Endothelial cell of umbilical vein (primary cell): ENCODE measurements at regions not wholly inside any gene's neighbourhood (a gene's known extent, or its start where the extent isn't known, plus 50 kb on each side); places are given as distances from the start of the nearest gene placed in this dataset.

Experiments used
- BruUV-seq: library from RNA; stranded (reverse); fragments of 400-500 nt; replicated peaks from 2 replicates; lab custom pipeline; 2021; lab: Mats Ljungman, UMichigan
- CTCF ChIA-PET: fragments of 300-600, 350-600 bp; sonication (Branson Sonifier 250); formaldehyde crosslinking; loops from one replicate; lab custom pipeline; 2021; ENCODE audit warnings: antibody characterized with exemption, inconsistent platforms; lab: Charles Lee
- POLR2A ChIA-PET: fragments of 300-600, 350-600 bp; sonication (Branson Sonifier 250); formaldehyde crosslinking; loops from one replicate; lab custom pipeline; 2021; ENCODE audit warnings: antibody characterized with exemption, inconsistent platforms; lab: Charles Lee
- DNase-seq: peaks from one replicate; pipeline ENCODE4 v3.0.0-alpha.2; 2011; ENCODE audit warnings: low read depth, low spot score
- FAIRE-seq: peaks from 2 replicates; lab custom pipeline; 2011; peaks lifted over from hg19 to GRCh38; lab: Jason Lieb, UNC
- H2AFZ ChIP-seq: 2 replicates; pipeline ENCODE4 v1.6.0; 2012; ENCODE audit warnings: low read depth, low read length, control low read depth, inconsistent platforms
- H3K27ac ChIP-seq: 2 replicates; pipeline ENCODE4 v1.5.1; 2011; ENCODE audit warnings: low read depth, mild to moderate bottlenecking, control low read depth, low read length, moderate library complexity; ENCODE audit not compliant: insufficient read depth
- H3K27me3 ChIP-seq, 2 experiments: 2 replicates each; pipeline versions ENCODE4 v1.6.0 to v1.6.1; 2011; ENCODE audit warnings: low read length in 2 of 2, mixed read lengths in 1 of 2; ENCODE audit not compliant: control insufficient read depth in 2 of 2, insufficient read depth in 2 of 2
- H3K36me3 ChIP-seq, 2 experiments: 2 replicates in 1 of 2; 3 replicates in 1 of 2; pipeline ENCODE4 v1.5.1; 2011; ENCODE audit warnings: low read length in 2 of 2, mild to moderate bottlenecking in 1 of 2, moderate library complexity in 1 of 2; ENCODE audit not compliant: control insufficient read depth in 2 of 2, insufficient read depth in 2 of 2; ENCODE audit errors: extremely low read depth in 1 of 2
- H3K4me1 ChIP-seq: 3 replicates; pipeline ENCODE4 v1.5.1; 2011; ENCODE audit warnings: mild to moderate bottlenecking, low read length; ENCODE audit not compliant: control insufficient read depth, insufficient read depth; ENCODE audit errors: extremely low read depth
- H3K4me2 ChIP-seq: 2 replicates; pipeline ENCODE4 v1.6.1; 2011; ENCODE audit warnings: low read length, control low read depth, mixed read lengths; ENCODE audit not compliant: insufficient read depth
- H3K4me3 ChIP-seq, 3 experiments: fragments of 200-600 bp in 1 of 3; sonication (generic), shearing (Covaris generic) in 1 of 3; replicated peaks in 1 of 3; 2 replicates each; pipeline ENCODE4 v1.5.1; 2011 to 2016; ENCODE audit warnings: control low read depth in 3 of 3, low read length in 3 of 3, mild to moderate bottlenecking in 2 of 3, inconsistent platforms in 1 of 3, low read depth in 1 of 3, moderate library complexity in 1 of 3; ENCODE audit not compliant: insufficient read depth in 1 of 3
- H3K79me2 ChIP-seq: 2 replicates; pipeline ENCODE4 v1.6.0; 2012; ENCODE audit warnings: low read length, inconsistent platforms; ENCODE audit not compliant: control insufficient read depth, insufficient read depth
- H3K9ac ChIP-seq: replicated peaks from 2 replicates; pipeline ENCODE3; 2011; ENCODE audit warnings: low read length, control low read depth; ENCODE audit not compliant: insufficient read depth; ENCODE audit errors: extremely low read depth
- H3K9me1 ChIP-seq: replicated peaks from 3 replicates; pipeline ENCODE4 v1.6.0; 2011; ENCODE audit warnings: mild to moderate bottlenecking, low read length; ENCODE audit not compliant: control insufficient read depth, insufficient read depth; ENCODE audit errors: extremely low read depth
- H3K9me3 ChIP-seq: replicated peaks from 2 replicates; pipeline ENCODE4 v1.5.1; 2012; ENCODE audit warnings: low read length, inconsistent platforms; ENCODE audit not compliant: control insufficient read depth, insufficient read depth
- H4K20me1 ChIP-seq: replicated peaks from 2 replicates; pipeline ENCODE3; 2011; ENCODE audit warnings: mild to moderate bottlenecking, low read length; ENCODE audit not compliant: control insufficient read depth, insufficient read depth; ENCODE audit errors: extremely low read depth
- EZH2 ChIP-seq: IDR thresholded peaks from 2 replicates; pipeline ENCODE4 v1.6.1; 2012; ENCODE audit warnings: borderline replicate concordance, low read depth, mild to moderate bottlenecking, moderate library complexity, low read length, inconsistent platforms; ENCODE audit not compliant: severe bottlenecking
- FOS ChIP-seq: IDR thresholded peaks from 2 replicates; pipeline ENCODE4 v1.6.1; 2011; ENCODE audit warnings: mild to moderate bottlenecking, low read length, moderate library complexity, borderline replicate concordance; ENCODE audit not compliant: insufficient read depth
- GATA2 ChIP-seq: IDR thresholded peaks from 2 replicates; pipeline ENCODE4 v1.7.0; 2011; ENCODE audit warnings: low read depth, mild to moderate bottlenecking, moderate library complexity, mixed read lengths, low read length; ENCODE audit not compliant: insufficient read length, insufficient read depth
- JUN ChIP-seq: IDR thresholded peaks from 2 replicates; pipeline ENCODE4 v1.6.1; 2011; ENCODE audit warnings: borderline replicate concordance, low read depth; ENCODE audit not compliant: insufficient read length, insufficient read depth
- MYC ChIP-seq: IDR thresholded peaks from one replicate; pipeline ENCODE4 v1.6.1; 2011; ENCODE audit warnings: mild to moderate bottlenecking, low read depth, low read length
- POLR2AphosphoS5 ChIP-seq: IDR thresholded peaks from 2 replicates; pipeline ENCODE4 v1.6.1; 2012; ENCODE audit warnings: low read depth, mild to moderate bottlenecking, control low read depth, low read length, moderate library complexity; ENCODE audit not compliant: insufficient read depth
- dilution Hi-C: fragments of 300-500 bp; cut with MboI; formaldehyde crosslinking; loops from one replicate; pipeline ENCODE4 v1.15.0; 2019; ENCODE audit warnings: low sequenced_read_pairs; ENCODE audit not compliant: extremely low pct_ligation_motif_present
- intact Hi-C: fragments of 100-400 bp; cut with micrococcal nuclease; formaldehyde crosslinking; loops from one replicate; pipeline ENCODE4 v1.10.0; 2022
- TF ChIP-seq, protein P1 (sequence below): IDR thresholded peaks from 2 replicates; pipeline ENCODE4 v1.6.1; 2011; ENCODE audit not compliant: insufficient read depth, insufficient read length
- TF ChIP-seq, protein P2 (sequence below), 2 donors: IDR thresholded peaks; 1 replicate in 1 of 2; 2 replicates in 1 of 2; pipeline ENCODE4 v1.5.1; 2011; ENCODE audit warnings: low read length in 2 of 2, mild to moderate bottlenecking in 2 of 2, moderate library complexity in 2 of 2, control low read depth in 1 of 2, inconsistent platforms in 1 of 2, low read depth in 1 of 2; ENCODE audit not compliant: insufficient read depth in 1 of 2; ENCODE audit errors: extremely low read depth in 1 of 2

DNA sequence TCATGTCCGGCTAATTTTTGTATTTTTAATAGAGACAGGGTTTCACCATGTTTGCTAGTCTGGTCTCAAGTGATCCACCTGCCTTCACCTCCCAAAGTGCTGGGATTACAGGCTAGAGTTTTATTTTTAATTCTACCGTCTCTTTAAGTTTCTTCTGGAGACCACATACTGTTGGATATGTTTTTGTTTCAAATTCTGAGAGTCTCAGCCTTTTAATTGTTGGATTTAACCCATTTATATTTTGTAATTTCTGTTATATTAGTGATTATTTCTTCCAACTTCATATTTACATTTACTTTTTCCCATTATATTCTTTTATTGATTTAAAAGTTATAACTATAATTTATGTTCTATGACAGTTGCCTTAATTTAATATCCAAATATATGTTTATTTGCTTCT is 139.4 kb downstream of the BMS1 start:
- Histone ChIP-seq H3K27ac (no peak overlapping the region), H3K4me2 (no peak overlapping the region), H3K27me3 (no peaks in the 10 kb centered on the region), H3K9me1 (no peaks in the 10 kb centered on the region), H2AFZ (no peak overlapping the region), H4K20me1 (no peaks in the 10 kb centered on the region), H3K36me3 (no peaks in the 10 kb centered on the region), H3K9ac (no peak overlapping the region), H3K4me1 (no peaks in the 10 kb centered on the region), H3K79me2 (no peaks in the 10 kb centered on the region), H3K9me3 (no peaks in the 10 kb centered on the region), H3K4me3 (no peak overlapping the region)
- DNase-seq = no peak
- ChIA-PET POLR2A (no interaction called here), CTCF (no interaction called here)
- no peak for FAIRE-seq
- intact Hi-C loops = no loop called here
- dilution Hi-C loops = no loop called here
- TF ChIP-seq, protein P1, sequence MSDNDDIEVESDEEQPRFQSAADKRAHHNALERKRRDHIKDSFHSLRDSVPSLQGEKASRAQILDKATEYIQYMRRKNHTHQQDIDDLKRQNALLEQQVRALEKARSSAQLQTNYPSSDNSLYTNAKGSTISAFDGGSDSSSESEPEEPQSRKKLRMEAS = no peak
- TF ChIP-seq JUN (no peak), EZH2 (no peak), MYC (no peak), FOS (no peak), GATA2 (no peak), POLR2AphosphoS5 (no peak)
- TF ChIP-seq, protein P2, sequence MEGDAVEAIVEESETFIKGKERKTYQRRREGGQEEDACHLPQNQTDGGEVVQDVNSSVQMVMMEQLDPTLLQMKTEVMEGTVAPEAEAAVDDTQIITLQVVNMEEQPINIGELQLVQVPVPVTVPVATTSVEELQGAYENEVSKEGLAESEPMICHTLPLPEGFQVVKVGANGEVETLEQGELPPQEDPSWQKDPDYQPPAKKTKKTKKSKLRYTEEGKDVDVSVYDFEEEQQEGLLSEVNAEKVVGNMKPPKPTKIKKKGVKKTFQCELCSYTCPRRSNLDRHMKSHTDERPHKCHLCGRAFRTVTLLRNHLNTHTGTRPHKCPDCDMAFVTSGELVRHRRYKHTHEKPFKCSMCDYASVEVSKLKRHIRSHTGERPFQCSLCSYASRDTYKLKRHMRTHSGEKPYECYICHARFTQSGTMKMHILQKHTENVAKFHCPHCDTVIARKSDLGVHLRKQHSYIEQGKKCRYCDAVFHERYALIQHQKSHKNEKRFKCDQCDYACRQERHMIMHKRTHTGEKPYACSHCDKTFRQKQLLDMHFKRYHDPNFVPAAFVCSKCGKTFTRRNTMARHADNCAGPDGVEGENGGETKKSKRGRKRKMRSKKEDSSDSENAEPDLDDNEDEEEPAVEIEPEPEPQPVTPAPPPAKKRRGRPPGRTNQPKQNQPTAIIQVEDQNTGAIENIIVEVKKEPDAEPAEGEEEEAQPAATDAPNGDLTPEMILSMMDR (IDR thresholded peaks at IDR 0.05; ENCODE audit: extremely low read depth in 1 of 2, insufficient read depth in 1 of 2, low read depth in 1 of 2, low read length in 2 of 2) = no peak
- no TSS peak for BruUV-seq
